ENCODE measurements at regions not wholly inside any gene's neighbourhood (a gene's known extent, or its start where the extent isn't known, plus 50 kb on each side); places are given as distances from the start of the nearest gene placed in this dataset.
A peak's percentile ranks its signal among the peaks of the same experiment; 100 is the strongest.

GRCh38 chr9:746661-747434 is 94.6 kb upstream of the DMRT1 start:
- Histone ChIP-seq H2AFZ (ENCODE audit: low read depth) (no peak overlapping the region), H3K36me3 (ENCODE audit: insufficient read depth) (no peaks in the 10 kb centered on the region), H3K27ac (no peak overlapping the region), H3K79me2 (ENCODE audit: insufficient read depth, low read depth) (no peaks in the 10 kb centered on the region), H3K4me3 (IDR thresholded peaks at IDR 0.05; ENCODE audit: insufficient read depth, low read depth, low read length) (no peak overlapping the region), H3K27me3 (ENCODE audit: insufficient read depth, low read depth) (no peaks in the 10 kb centered on the region), H3K9ac (no peak overlapping the region), H3K4me2 (no peak overlapping the region), H3K4me1 (ENCODE audit: low read depth, poor library complexity, severe bottlenecking) (peaks cover 45% of the 10 kb centered on the region), H4K20me1 (ENCODE audit: insufficient read depth) (no peaks in the 10 kb centered on the region)
- no peak for TF ChIP-seq CTCF (conservative IDR thresholded peaks at IDR 0.05; ENCODE audit: low read depth, low read length)

GRCh38 chr9:747567-747966 is 93.9 kb upstream of the DMRT1 start:
- Histone ChIP-seq H3K4me1 (ENCODE audit: low read depth, poor library complexity, severe bottlenecking) (peaks cover 51% of the 10 kb centered on the region), H3K27me3 (ENCODE audit: insufficient read depth, low read depth) (no peaks in the 10 kb centered on the region), H3K27ac (no peak overlapping the region), H3K4me2 (no peak overlapping the region), H2AFZ (ENCODE audit: low read depth) (no peak overlapping the region), H3K36me3 (ENCODE audit: insufficient read depth) (no peaks in the 10 kb centered on the region), H3K79me2 (ENCODE audit: insufficient read depth, low read depth) (no peaks in the 10 kb centered on the region), H3K4me3 (IDR thresholded peaks at IDR 0.05; ENCODE audit: insufficient read depth, low read depth, low read length) (no peak overlapping the region), H3K9ac (no peak overlapping the region), H4K20me1 (ENCODE audit: insufficient read depth) (no peaks in the 10 kb centered on the region)
- TF ChIP-seq CTCF (conservative IDR thresholded peaks at IDR 0.05; ENCODE audit: low read depth, low read length), result no peak

- no peaks in the 10 kb centered on the region for H3K27me3 ChIP-seq (ENCODE audit: insufficient read depth, low read depth)
- peaks cover 51% of the 10 kb centered on the region for H3K4me1 ChIP-seq (ENCODE audit: low read depth, poor library complexity, severe bottlenecking)
- no peaks in the 10 kb centered on the region for H4K20me1 ChIP-seq (ENCODE audit: insufficient read depth)
- peak overlapping the region; percentile 73; the same call in 1 of the 2 replicates for H3K4me2 ChIP-seq
- TF ChIP-seq CTCF (conservative IDR thresholded peaks at IDR 0.05; ENCODE audit: low read depth, low read length), result no peak
- H3K4me3 ChIP-seq (IDR thresholded peaks at IDR 0.05; ENCODE audit: insufficient read depth, low read depth, low read length), result no peak overlapping the region
- no peak overlapping the region for H3K9ac ChIP-seq
- no peak overlapping the region for H2AFZ ChIP-seq (ENCODE audit: low read depth)
- no peak overlapping the region; the same call in 1 of the 2 replicates for H3K27ac ChIP-seq
- no peaks in the 10 kb centered on the region for H3K79me2 ChIP-seq (ENCODE audit: insufficient read depth, low read depth)
- no peaks in the 10 kb centered on the region for H3K36me3 ChIP-seq (ENCODE audit: insufficient read depth)
These were observed 92.5 kb upstream of the DMRT1 start for GRCh38 chr9:748861-749497.

- H3K9ac ChIP-seq, result no peak overlapping the region
- peak overlapping the region; percentile 73 for H3K4me2 ChIP-seq
- no peaks in the 10 kb centered on the region for H3K79me2 ChIP-seq (ENCODE audit: insufficient read depth, low read depth)
- H3K4me3 ChIP-seq (IDR thresholded peaks at IDR 0.05; ENCODE audit: insufficient read depth, low read depth, low read length), result no peak overlapping the region
- H3K36me3 ChIP-seq (ENCODE audit: insufficient read depth), result no peaks in the 10 kb centered on the region
- H3K27ac ChIP-seq, result no peak overlapping the region; the same call in 1 of the 2 replicates
- no peak for TF ChIP-seq CTCF (conservative IDR thresholded peaks at IDR 0.05; ENCODE audit: low read depth, low read length)
- peaks cover 51% of the 10 kb centered on the region for H3K4me1 ChIP-seq (ENCODE audit: low read depth, poor library complexity, severe bottlenecking)
- H3K27me3 ChIP-seq (ENCODE audit: insufficient read depth, low read depth), result no peaks in the 10 kb centered on the region
- H4K20me1 ChIP-seq (ENCODE audit: insufficient read depth), result no peaks in the 10 kb centered on the region
- no peak overlapping the region for H2AFZ ChIP-seq (ENCODE audit: low read depth)
These were observed 91.8 kb upstream of the DMRT1 start for GRCh38 chr9:749716-750115.

Data from KMS-11 (cell line).